ENCODE measurements at regions not wholly inside any gene's neighbourhood (a gene's known extent, or its start where the extent isn't known, plus 50 kb on each side); places are given as distances from the start of the nearest gene placed in this dataset.

GRCh38 chr13:40170982-40171381 lies 495.5 kb downstream of the FOXO1 start:
- no peak for DNase-seq (ENCODE audit: low spot score)

GRCh38 chr13:40171566-40171965 lies 494.9 kb downstream of the FOXO1 start:
- Histone ChIP-seq H3K18ac (ENCODE audit: low read length) (no peak overlapping the region), H2AK5ac (ENCODE audit: low read depth, low read length) (no peak overlapping the region), H3K79me1 (ENCODE audit: low read depth, low read length) (no peaks in the 10 kb centered on the region), H3K27ac (replicated peaks; ENCODE audit: low read length) (no peak overlapping the region), H3K4me2 (ENCODE audit: insufficient read depth, low read length, poor library complexity, severe bottlenecking) (no peak overlapping the region), H2BK120ac (ENCODE audit: low read depth, low read length) (no peak overlapping the region), H3K36me3 (replicated peaks in 1 of 2; ENCODE audit: control insufficient read depth in 2 of 2, insufficient read depth in 2 of 2, low read length in 2 of 2) (no peaks in the 10 kb centered on the region), H4K91ac (ENCODE audit: low read depth, low read length, poor library complexity) (no peak overlapping the region), H3K4me1 (ENCODE audit: control insufficient read depth in 2 of 2, insufficient read depth in 1 of 2, low read depth in 1 of 2, low read length in 2 of 2) (peaks cover 0 to 10% of the 10 kb centered on the region in 2 donors), H2BK15ac (ENCODE audit: low read length) (no peak overlapping the region), H2BK5ac (ENCODE audit: low read length) (no peak overlapping the region), H2BK12ac (ENCODE audit: low read length) (no peak overlapping the region), H3K4me3 (ENCODE audit: low read length in 2 of 2) (no peak overlapping the region), H3K27me3 (ENCODE audit: control insufficient read depth in 3 of 3, insufficient read depth in 3 of 3, low read depth in 1 of 3, low read length in 3 of 3) (peaks cover 0 to 2% (median 0%) of the 10 kb centered on the region in 3 experiments), H3K9ac (ENCODE audit: low read depth, low read length, poor library complexity) (no peak overlapping the region), H3K9me3 (replicated peaks in 1 of 2; ENCODE audit: control insufficient read depth in 2 of 2, insufficient read depth in 1 of 2, low read depth in 1 of 2, low read length in 2 of 2) (no peaks in the 10 kb centered on the region), H3K4ac (ENCODE audit: low read length) (no peak overlapping the region), H3K14ac (ENCODE audit: low read length) (no peak overlapping the region), H3K23ac (ENCODE audit: low read depth, low read length, poor library complexity) (no peak overlapping the region), H4K8ac (ENCODE audit: low read depth, low read length) (no peak overlapping the region), H2AFZ (ENCODE audit: low read length) (no peak overlapping the region)
- WGBS, 2 donors (ENCODE audit: extremely low coverage in 2 of 2, insufficient read length in 2 of 2, insufficient replicate concordance in 1 of 2), result no CpG with 5 or more reads among the region's 2 CpGs
- no peak for DNase-seq (ENCODE audit: low spot score)

More at GRCh38 chr13:40170982-40171381, 495.5 kb downstream of the FOXO1 start:
- H2BK5ac ChIP-seq (ENCODE audit: low read length), result no peak overlapping the region
- H3K4me1 ChIP-seq (ENCODE audit: control insufficient read depth in 2 of 2, insufficient read depth in 1 of 2, low read depth in 1 of 2, low read length in 2 of 2), result peaks cover 0 to 10% of the 10 kb centered on the region in 2 donors
- no peaks in the 10 kb centered on the region for H3K36me3 ChIP-seq (replicated peaks in 1 of 2; ENCODE audit: control insufficient read depth in 2 of 2, insufficient read depth in 2 of 2, low read length in 2 of 2)
- no peak overlapping the region for H3K23ac ChIP-seq (ENCODE audit: low read depth, low read length, poor library complexity)
- no peak overlapping the region for H3K4me2 ChIP-seq (ENCODE audit: insufficient read depth, low read length, poor library complexity, severe bottlenecking)
- peaks cover 0 to 2% (median 0%) of the 10 kb centered on the region in 3 experiments for H3K27me3 ChIP-seq (ENCODE audit: control insufficient read depth in 3 of 3, insufficient read depth in 3 of 3, low read depth in 1 of 3, low read length in 3 of 3)
- no peak overlapping the region for H3K9ac ChIP-seq (ENCODE audit: low read depth, low read length, poor library complexity)
- H2BK12ac ChIP-seq (ENCODE audit: low read length), result no peak overlapping the region
- WGBS, 2 donors (ENCODE audit: extremely low coverage in 2 of 2, insufficient read length in 2 of 2, insufficient replicate concordance in 1 of 2), result no CpG with 5 or more reads among the region's 3 CpGs
- no peak overlapping the region for H3K4me3 ChIP-seq (ENCODE audit: low read length in 2 of 2)
- no peak overlapping the region for H2AK5ac ChIP-seq (ENCODE audit: low read depth, low read length)
- no peak overlapping the region for H3K27ac ChIP-seq (replicated peaks; ENCODE audit: low read length)
- H3K4ac ChIP-seq (ENCODE audit: low read length), result no peak overlapping the region
- H3K79me1 ChIP-seq (ENCODE audit: low read depth, low read length), result no peaks in the 10 kb centered on the region
- no peak overlapping the region for H2BK15ac ChIP-seq (ENCODE audit: low read length)
- H4K8ac ChIP-seq (ENCODE audit: low read depth, low read length), result no peak overlapping the region
- H3K9me3 ChIP-seq (replicated peaks in 1 of 2; ENCODE audit: control insufficient read depth in 2 of 2, insufficient read depth in 1 of 2, low read depth in 1 of 2, low read length in 2 of 2), result no peaks in the 10 kb centered on the region
- peak overlapping the region; percentile 18 for H3K18ac ChIP-seq (ENCODE audit: low read length)
- H2BK120ac ChIP-seq (ENCODE audit: low read depth, low read length), result no peak overlapping the region
- H3K14ac ChIP-seq (ENCODE audit: low read length), result no peak overlapping the region
- H2AFZ ChIP-seq (ENCODE audit: low read length), result no peak overlapping the region
- H4K91ac ChIP-seq (ENCODE audit: low read depth, low read length, poor library complexity), result no peak overlapping the region

- Histone ChIP-seq H3K4me2 (ENCODE audit: insufficient read depth, low read length, poor library complexity, severe bottlenecking) (peak overlapping the region; percentile 53), H3K9me3 (replicated peaks in 1 of 2; ENCODE audit: control insufficient read depth in 2 of 2, insufficient read depth in 1 of 2, low read depth in 1 of 2, low read length in 2 of 2) (no peaks in the 10 kb centered on the region), H3K79me1 (ENCODE audit: low read depth, low read length) (no peaks in the 10 kb centered on the region), H2BK15ac (ENCODE audit: low read length) (peak overlapping the region; percentile 84), H3K4ac (ENCODE audit: low read length) (no peak overlapping the region), H3K23ac (ENCODE audit: low read depth, low read length, poor library complexity) (no peak overlapping the region), H3K36me3 (replicated peaks in 1 of 2; ENCODE audit: control insufficient read depth in 2 of 2, insufficient read depth in 2 of 2, low read length in 2 of 2) (no peaks in the 10 kb centered on the region), H3K27me3 (ENCODE audit: control insufficient read depth in 3 of 3, insufficient read depth in 3 of 3, low read depth in 1 of 3, low read length in 3 of 3) (peaks cover 0 to 2% (median 0%) of the 10 kb centered on the region in 3 experiments), H3K27ac (replicated peaks; ENCODE audit: low read length) (no peak overlapping the region), H3K4me1 (ENCODE audit: control insufficient read depth in 2 of 2, insufficient read depth in 1 of 2, low read depth in 1 of 2, low read length in 2 of 2) (peaks cover 0 to 10% of the 10 kb centered on the region in 2 donors), H3K14ac (ENCODE audit: low read length) (no peak overlapping the region), H2AFZ (ENCODE audit: low read length) (no peak overlapping the region), H2AK5ac (ENCODE audit: low read depth, low read length) (peak overlapping the region; percentile 72), H2BK5ac (ENCODE audit: low read length) (no peak overlapping the region), H4K91ac (ENCODE audit: low read depth, low read length, poor library complexity) (no peak overlapping the region), H2BK120ac (ENCODE audit: low read depth, low read length) (no peak overlapping the region), H3K4me3 (ENCODE audit: low read length in 2 of 2) (no peak overlapping the region), H4K8ac (ENCODE audit: low read depth, low read length) (no peak overlapping the region), H3K9ac (ENCODE audit: low read depth, low read length, poor library complexity) (no peak overlapping the region), H3K18ac (ENCODE audit: low read length) (peak overlapping the region; percentile 79), H2BK12ac (ENCODE audit: low read length) (no peak overlapping the region)
- WGBS, 2 donors (ENCODE audit: extremely low coverage in 2 of 2, insufficient read length in 2 of 2, insufficient replicate concordance in 1 of 2), result no CpG with 5 or more reads among the region's 32 CpGs
- no peak for DNase-seq (ENCODE audit: low spot score)
These were observed 494.3 kb downstream of the FOXO1 start for GRCh38 chr13:40172149-40172591.

- H2BK12ac ChIP-seq (ENCODE audit: low read length), result peak overlapping the region; percentile 4
- no peak overlapping the region for H3K9ac ChIP-seq (ENCODE audit: low read depth, low read length, poor library complexity)
- no peak overlapping the region for H3K23ac ChIP-seq (ENCODE audit: low read depth, low read length, poor library complexity)
- no peaks in the 10 kb centered on the region for H3K9me3 ChIP-seq (replicated peaks in 1 of 2; ENCODE audit: control insufficient read depth in 2 of 2, insufficient read depth in 1 of 2, low read depth in 1 of 2, low read length in 2 of 2)
- no peak overlapping the region for H2AFZ ChIP-seq (ENCODE audit: low read length)
- no peak overlapping the region for H3K27ac ChIP-seq (replicated peaks; ENCODE audit: low read length)
- no CpG with 5 or more reads among the region's 7 CpGs for WGBS, 2 donors (ENCODE audit: extremely low coverage in 2 of 2, insufficient read length in 2 of 2, insufficient replicate concordance in 1 of 2)
- H3K14ac ChIP-seq (ENCODE audit: low read length), result no peak overlapping the region
- H4K8ac ChIP-seq (ENCODE audit: low read depth, low read length), result no peak overlapping the region
- H3K18ac ChIP-seq (ENCODE audit: low read length), result peak overlapping the region; percentile 79
- H2AK5ac ChIP-seq (ENCODE audit: low read depth, low read length), result peak overlapping the region; percentile 72
- H3K4ac ChIP-seq (ENCODE audit: low read length), result no peak overlapping the region
- DNase-seq (ENCODE audit: low spot score), result no peak
- no peak overlapping the region for H4K91ac ChIP-seq (ENCODE audit: low read depth, low read length, poor library complexity)
- no peaks in the 10 kb centered on the region for H3K36me3 ChIP-seq (replicated peaks in 1 of 2; ENCODE audit: control insufficient read depth in 2 of 2, insufficient read depth in 2 of 2, low read length in 2 of 2)
- H3K27me3 ChIP-seq (ENCODE audit: control insufficient read depth in 3 of 3, insufficient read depth in 3 of 3, low read depth in 1 of 3, low read length in 3 of 3), result peaks cover 0 to 2% (median 0%) of the 10 kb centered on the region in 3 experiments
- H2BK5ac ChIP-seq (ENCODE audit: low read length), result no peak overlapping the region
- no peaks in the 10 kb centered on the region for H3K79me1 ChIP-seq (ENCODE audit: low read depth, low read length)
- peak overlapping the region; percentile 84 for H2BK15ac ChIP-seq (ENCODE audit: low read length)
- peaks cover 0 to 10% of the 10 kb centered on the region in 2 donors for H3K4me1 ChIP-seq (ENCODE audit: control insufficient read depth in 2 of 2, insufficient read depth in 1 of 2, low read depth in 1 of 2, low read length in 2 of 2)
- no peak overlapping the region for H2BK120ac ChIP-seq (ENCODE audit: low read depth, low read length)
- H3K4me3 ChIP-seq (ENCODE audit: low read length in 2 of 2), result no peak overlapping the region
- no peak overlapping the region for H3K4me2 ChIP-seq (ENCODE audit: insufficient read depth, low read length, poor library complexity, severe bottlenecking)
These were observed 493.6 kb downstream of the FOXO1 start for GRCh38 chr13:40172878-40173277.

All from neuronal stem cell (in vitro differentiated cells).